Vagina (tissue), 2 donors: ENCODE measurements at regions not wholly inside any gene's neighbourhood (a gene's known extent, or its start where the extent isn't known, plus 50 kb on each side); places are given as distances from the start of the nearest gene placed in this dataset.

ENCODE experiments used
- POLR2A ChIP-seq, 2 donors: fragments of 450-650 bp; IDR thresholded peaks; one replicate each; pipeline ENCODE4 v1.6.1; 2017; ENCODE audit warnings: antibody characterized with exemption in 2 of 2, mild to moderate bottlenecking in 2 of 2, moderate library complexity in 2 of 2
- POLR2AphosphoS5 ChIP-seq, 2 donors: sonication (generic); formaldehyde crosslinking; IDR thresholded peaks; one replicate each; pipeline ENCODE4 v1.9.0; 2017; ENCODE audit warnings: antibody characterized with exemption in 2 of 2, mild to moderate bottlenecking in 2 of 2, low read depth in 1 of 2; ENCODE audit not compliant: insufficient read depth in 1 of 2
- TF ChIP-seq, protein P1 (sequence below), 3 experiments: fragments of 450-650 bp in 2 of 3; fragments of 200-600 bp in 1 of 3; sonication (generic) in 1 of 3; IDR thresholded peaks; one replicate each; pipeline ENCODE4 v1.5.1; 2017 to 2019; ENCODE audit warnings: antibody characterized with exemption in 3 of 3, mild to moderate bottlenecking in 2 of 3, moderate library complexity in 2 of 3

DNA sequence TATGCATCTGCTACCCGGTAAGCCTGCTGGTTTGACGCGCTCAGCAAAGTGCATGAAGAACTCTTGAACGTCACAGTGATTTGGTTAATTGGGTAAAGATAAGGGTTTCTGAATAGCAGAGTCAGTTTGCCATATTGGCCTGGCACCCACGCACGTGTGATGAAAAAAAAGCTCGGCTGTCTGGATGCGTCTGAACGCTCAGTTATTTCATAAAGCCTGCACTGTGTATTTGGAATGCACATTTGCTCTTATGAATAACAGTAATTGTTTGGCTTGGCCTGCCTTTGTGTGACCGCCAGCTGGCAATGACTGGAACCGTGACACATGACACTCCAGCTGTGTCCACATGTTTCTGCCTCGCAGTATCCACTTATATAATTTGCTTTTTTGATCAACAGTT, 129.2 kb upstream of the MEIS1 start:
- TF ChIP-seq POLR2A (IDR thresholded peaks at IDR 0.05) (no peak), POLR2AphosphoS5 (IDR thresholded peaks at IDR 0.05; ENCODE audit: insufficient read depth in 1 of 2, low read depth in 1 of 2) (peak in 1 of 2 donors; percentile 38)
- TF ChIP-seq, protein P1, sequence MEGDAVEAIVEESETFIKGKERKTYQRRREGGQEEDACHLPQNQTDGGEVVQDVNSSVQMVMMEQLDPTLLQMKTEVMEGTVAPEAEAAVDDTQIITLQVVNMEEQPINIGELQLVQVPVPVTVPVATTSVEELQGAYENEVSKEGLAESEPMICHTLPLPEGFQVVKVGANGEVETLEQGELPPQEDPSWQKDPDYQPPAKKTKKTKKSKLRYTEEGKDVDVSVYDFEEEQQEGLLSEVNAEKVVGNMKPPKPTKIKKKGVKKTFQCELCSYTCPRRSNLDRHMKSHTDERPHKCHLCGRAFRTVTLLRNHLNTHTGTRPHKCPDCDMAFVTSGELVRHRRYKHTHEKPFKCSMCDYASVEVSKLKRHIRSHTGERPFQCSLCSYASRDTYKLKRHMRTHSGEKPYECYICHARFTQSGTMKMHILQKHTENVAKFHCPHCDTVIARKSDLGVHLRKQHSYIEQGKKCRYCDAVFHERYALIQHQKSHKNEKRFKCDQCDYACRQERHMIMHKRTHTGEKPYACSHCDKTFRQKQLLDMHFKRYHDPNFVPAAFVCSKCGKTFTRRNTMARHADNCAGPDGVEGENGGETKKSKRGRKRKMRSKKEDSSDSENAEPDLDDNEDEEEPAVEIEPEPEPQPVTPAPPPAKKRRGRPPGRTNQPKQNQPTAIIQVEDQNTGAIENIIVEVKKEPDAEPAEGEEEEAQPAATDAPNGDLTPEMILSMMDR (IDR thresholded peaks at IDR 0.05), result no peak
